ENCODE measurements at regions not wholly inside any gene's neighbourhood (a gene's known extent, or its start where the extent isn't known, plus 50 kb on each side); places are given as distances from the start of the nearest gene placed in this dataset.

- no peak for DNase-seq
Observed at GRCh38 chr11:116503216-116504160, 269.3 kb downstream of the BUD13 start.

GRCh38 chr11:116502641-116503061, 270.1 kb downstream of the BUD13 start:
- no peak for DNase-seq

DNA sequence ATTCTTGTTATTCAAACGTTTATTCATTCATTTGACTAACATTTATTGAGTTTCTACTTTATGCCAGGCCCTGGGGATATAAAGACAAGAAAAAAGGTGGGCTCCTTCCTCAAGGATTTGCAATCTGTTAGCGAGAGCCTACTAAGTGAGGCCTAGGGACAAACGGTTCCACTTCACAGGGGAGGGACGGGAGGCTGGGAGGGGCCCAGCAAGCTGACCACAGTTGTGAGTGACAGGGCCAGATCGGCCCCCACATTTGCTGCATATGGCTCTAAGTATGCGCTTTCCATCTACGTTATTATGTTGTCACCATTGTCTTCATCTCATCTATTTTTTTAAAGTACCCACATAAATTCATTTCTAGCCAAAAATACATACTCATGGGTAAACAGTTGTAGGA, 271.1 kb downstream of the BUD13 start:
- DNase-seq: no peak

DNA sequence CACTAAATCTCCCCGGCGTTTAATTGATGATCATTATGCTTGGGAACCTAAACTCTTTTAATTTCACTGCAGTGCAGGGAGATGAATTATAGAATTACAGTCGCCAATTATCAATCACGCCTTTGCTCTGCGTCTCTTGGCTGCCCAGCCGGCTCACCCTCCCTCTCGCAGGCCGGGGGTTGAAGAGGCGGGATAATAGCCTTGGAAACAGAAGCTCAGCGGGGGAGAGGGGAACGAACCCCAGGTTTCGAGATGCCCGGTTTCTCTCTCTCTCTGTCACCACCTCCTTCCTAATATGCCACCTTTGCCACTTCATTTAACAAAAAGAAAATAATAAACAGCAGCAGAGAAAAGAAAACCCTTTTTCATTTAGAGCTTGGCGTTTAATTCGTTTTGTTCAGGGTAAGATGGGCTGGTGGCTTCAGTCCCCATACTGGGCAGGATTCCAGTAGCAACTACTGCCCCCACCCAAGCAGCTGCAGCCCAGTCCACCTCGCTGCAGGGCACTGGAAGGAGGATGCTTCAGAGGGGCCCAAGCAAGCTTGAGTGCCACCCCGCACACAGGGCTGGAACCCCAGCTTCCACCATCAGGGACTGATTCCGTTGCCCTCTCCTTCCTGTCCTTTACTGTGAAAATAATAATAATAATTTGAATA, 271.7 kb downstream of the BUD13 start:
- peak; percentile 94 for DNase-seq

DNA sequence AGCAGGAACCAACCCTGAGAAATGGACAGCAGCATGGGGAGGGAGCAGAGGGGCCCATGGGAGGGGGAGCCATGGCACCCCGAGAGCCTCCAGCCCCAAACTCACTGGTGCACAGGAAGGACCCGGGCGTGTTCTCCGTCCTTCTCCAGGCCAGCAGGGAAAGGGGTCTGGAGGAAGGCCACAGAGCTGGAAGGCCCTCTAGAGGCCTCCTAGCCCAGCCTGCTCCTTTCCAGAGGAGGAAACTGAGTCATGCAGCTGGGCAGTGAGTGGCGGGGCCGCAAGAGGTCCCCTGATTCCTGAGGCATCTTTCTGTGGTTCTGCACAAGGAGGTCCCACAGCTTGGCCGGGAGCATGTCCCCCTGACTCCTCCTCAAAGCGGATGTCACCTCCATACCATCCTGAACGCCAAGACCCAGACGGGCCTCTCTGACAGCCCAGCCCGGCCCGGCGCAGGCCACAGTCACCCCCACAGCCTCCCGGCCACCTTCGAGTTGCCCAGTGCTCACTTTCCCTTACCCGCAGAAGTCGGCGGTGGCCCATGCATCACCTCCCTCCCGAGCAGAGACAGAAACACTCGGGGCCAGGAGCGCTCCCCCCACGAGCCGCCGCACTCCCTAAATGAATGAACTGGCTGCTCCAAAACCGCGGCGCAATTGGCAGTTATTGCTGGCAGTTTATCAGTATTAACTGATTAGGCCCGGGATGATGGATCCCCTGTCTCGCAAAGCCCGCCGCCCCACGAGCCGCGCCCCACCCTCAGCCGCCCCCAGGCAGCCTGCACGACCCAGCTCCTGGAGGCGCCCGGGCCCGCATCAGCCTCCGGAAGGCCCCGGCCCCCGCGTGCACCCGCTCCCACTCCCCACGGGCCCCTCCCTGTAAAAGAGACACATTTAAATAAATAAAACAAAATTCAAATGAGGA, 272.5 kb downstream of the BUD13 start:
- DNase-seq: peak; percentile 35

- peak; percentile 93 for DNase-seq
Observed at GRCh38 chr11:116499396-116500003, 273.3 kb downstream of the BUD13 start.

GRCh38 chr11:116498161-116498560, 274.6 kb downstream of the BUD13 start:
- no peak for DNase-seq

GRCh38 chr11:116492600-116492999, 280.2 kb downstream of the BUD13 start:
- DNase-seq: no peak

GRCh38 chr11:116488836-116489389, 283.9 kb downstream of the BUD13 start:
- DNase-seq: no peak

GRCh38 chr11:116485425-116485824, 287.4 kb downstream of the BUD13 start:
- DNase-seq: no peak

- no peak for DNase-seq
Observed at GRCh38 chr11:116482716-116483115, 290.1 kb downstream of the BUD13 start.

DNA sequence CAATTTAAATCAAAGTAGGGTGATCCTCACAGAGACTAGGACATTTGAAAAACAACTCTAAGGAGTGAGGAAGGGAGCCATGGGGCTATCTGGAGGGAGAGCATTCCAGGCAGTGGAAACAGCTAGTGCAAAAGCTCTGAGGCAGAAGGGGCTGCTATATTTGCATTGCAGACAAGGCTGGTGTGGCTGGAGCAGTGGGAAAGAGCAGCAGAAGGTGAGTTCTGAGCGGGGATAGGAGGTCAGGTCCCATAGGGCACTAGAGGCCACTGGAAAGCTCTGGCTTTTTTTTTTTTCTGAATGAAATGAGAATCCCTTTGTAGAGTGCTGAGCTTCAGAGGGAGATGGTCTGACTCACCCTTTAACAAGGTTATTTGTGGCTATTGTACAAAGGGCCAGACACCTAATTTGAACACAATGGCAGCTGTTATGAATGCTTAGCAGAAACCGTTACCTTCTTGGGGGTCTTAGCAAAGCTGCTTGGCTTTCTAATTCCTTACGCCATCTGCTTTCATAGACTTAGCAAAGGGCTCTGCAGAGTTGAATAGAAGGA, 291.6 kb downstream of the BUD13 start:
- no peak for DNase-seq

DNA sequence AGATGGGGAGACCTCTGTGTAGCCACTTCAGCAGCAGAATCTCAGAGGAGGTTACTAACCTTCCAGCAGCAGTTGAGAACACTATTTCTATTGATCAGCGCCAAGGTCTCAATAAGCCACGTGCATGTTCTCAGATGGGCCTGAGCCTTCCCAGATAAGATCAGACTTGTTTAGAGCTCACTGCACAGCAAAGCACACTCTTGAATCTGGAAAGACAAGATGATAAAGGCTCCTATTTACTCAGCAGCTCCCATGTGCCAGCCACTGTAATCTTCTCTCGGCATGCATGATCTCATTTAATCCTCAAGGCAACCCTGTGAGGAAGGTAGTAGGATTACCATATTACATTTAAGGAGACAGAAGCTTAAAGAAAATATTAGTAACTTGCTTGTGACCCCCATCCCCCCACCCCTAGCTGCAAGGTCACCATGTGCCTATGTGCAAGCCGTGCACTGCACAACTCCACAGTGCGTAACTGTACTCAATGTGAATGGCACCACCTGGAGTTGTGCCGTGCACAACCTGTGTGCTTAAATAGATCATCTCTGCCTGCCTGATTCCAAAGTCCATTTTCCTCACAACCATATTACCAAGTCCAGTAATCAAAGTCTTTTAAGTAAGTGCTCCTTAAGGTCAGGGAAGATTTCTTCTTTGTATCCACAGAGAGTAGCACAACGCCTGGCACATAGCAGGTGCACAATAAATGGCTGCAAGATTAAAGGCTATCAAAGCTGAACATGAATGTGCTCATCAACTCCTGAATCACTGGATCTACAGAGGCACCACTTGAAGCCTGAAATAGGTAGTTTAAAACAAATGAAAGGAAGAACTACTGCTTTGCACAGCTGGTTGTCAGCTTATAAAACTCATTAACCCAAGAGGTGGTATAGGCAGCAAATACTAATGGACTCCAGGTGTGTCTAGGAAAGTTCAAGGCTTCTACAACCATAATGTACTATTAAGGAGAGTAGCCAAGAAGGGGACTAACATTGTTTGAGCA, 293.8 kb downstream of the BUD13 start:
- no peak for DNase-seq

- DNase-seq: no peak
Observed at GRCh38 chr11:116478205-116478604, 294.6 kb downstream of the BUD13 start.

- DNase-seq: no peak
Observed at GRCh38 chr11:116473790-116474346, 298.9 kb downstream of the BUD13 start.

DNA sequence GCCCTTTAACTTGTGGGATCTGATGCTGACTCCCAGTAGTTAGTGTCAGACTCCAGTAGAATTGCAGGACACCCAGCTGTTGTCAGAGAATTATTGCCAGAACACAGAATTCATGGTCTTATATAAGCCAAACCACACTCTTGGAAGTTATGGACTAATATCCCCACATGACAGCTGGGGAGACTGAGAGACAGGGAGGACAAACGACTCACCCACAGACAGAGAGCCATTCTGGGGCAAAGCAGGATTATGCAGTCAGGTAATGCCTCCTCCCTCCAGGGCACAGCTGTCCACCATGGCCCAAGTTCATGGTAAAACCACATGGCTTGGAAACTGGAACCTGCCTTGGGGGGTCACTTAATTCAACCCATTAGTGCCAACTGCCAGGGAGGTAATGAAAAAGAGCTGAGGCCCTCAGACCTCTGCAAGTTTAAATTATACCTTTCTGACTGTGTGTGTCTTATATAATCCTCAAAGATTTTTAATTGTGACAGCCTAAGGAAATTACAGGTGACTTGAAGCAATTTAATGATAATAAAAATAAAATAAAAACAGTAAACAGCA, 299.5 kb downstream of the BUD13 start:
- no peak for DNase-seq

DNA sequence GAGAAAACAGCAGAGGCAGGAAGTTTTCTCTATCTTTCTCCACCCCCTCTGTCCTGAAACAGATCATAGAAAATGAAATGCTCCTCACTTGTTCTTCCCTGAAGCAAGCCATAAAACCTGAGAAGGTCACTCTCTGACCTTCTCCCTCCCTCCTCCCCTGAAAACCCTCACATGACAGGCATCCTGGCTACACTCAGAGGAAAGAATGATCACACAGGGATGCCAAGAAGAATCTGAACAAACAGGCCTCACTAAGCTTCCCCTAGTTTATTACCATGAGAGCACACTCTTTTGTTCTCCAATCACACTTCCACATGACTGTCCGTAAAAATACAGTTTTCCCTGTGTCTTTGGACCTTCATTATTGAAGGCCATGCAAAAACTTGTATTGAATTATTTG, 300.1 kb downstream of the BUD13 start:
- DNase-seq: no peak

- no peak for DNase-seq
Observed at GRCh38 chr11:116471608-116472256, 301.1 kb downstream of the BUD13 start.

GRCh38 chr11:116468699-116469098, 304.1 kb downstream of the BUD13 start:
- no peak for DNase-seq

Data from NCI-H1092 (cell line).